Karpas-422 (cell line): ENCODE measurements at regions not wholly inside any gene's neighbourhood (a gene's known extent, or its start where the extent isn't known, plus 50 kb on each side); places are given as distances from the start of the nearest gene placed in this dataset.

Experiments used
- DNase-seq: peaks from one replicate; pipeline ENCODE4 v3.0.0-alpha.2; 2015
- H2AFZ ChIP-seq: fragments of 200-600 bp; sonication (generic); 2 replicates; pipeline ENCODE4 v1.6.1; 2014; ENCODE audit warnings: antibody characterized with exemption, low read length, mixed read lengths
- H3K27ac ChIP-seq: fragments of 200-600 bp; sonication (generic); 2 replicates; pipeline ENCODE4 v1.5.1; 2014; ENCODE audit warnings: mild to moderate bottlenecking, low read length, moderate library complexity
- H3K27me3 ChIP-seq: fragments of 200-600 bp; sonication (generic); 2 replicates; pipeline ENCODE4 v1.6.1; 2014; ENCODE audit warnings: low read length, mixed read lengths
- H3K36me3 ChIP-seq: fragments of 200-600 bp; sonication (generic); 2 replicates; pipeline ENCODE4 v1.6.1; 2014; ENCODE audit warnings: low read length, mixed read lengths; ENCODE audit not compliant: insufficient read depth
- H3K4me1 ChIP-seq: fragments of 200-600 bp; sonication (generic); 2 replicates; pipeline ENCODE4 v1.6.1; 2014; ENCODE audit warnings: mild to moderate bottlenecking, low read length, mixed read lengths
- H3K4me2 ChIP-seq: fragments of 200-600 bp; sonication (generic); 2 replicates; pipeline ENCODE4 v1.6.1; 2014; ENCODE audit warnings: low read length, low read depth, mild to moderate bottlenecking; ENCODE audit not compliant: poor library complexity, severe bottlenecking
- H3K4me3 ChIP-seq: fragments of 200-600 bp; sonication (generic); 2 replicates; pipeline ENCODE4 v1.5.1; 2014; ENCODE audit warnings: mild to moderate bottlenecking, antibody characterized with exemption, low read length, mixed read lengths
- H3K79me2 ChIP-seq: fragments of 200-600 bp; sonication (generic); 2 replicates; pipeline ENCODE4 v1.6.1; 2014; ENCODE audit warnings: mild to moderate bottlenecking, low read length, mixed read lengths
- H3K9ac ChIP-seq: fragments of 200-600 bp; sonication (generic); 2 replicates; pipeline ENCODE4 v1.6.0; 2014; ENCODE audit warnings: low read length
- H3K9me2 ChIP-seq: fragments of 200-600 bp; sonication (generic), shearing (Covaris generic); replicated peaks from 2 replicates; pipeline ENCODE4 v1.6.0; 2014; ENCODE audit warnings: mild to moderate bottlenecking, low read length, moderate library complexity; ENCODE audit not compliant: insufficient read depth
- H3K9me3 ChIP-seq: fragments of 300-700, 200-600 bp; sonication (generic); 2 replicates; pipeline ENCODE4 v1.6.1; 2014; ENCODE audit warnings: low read length, mixed read lengths
- H4K20me1 ChIP-seq: fragments of 200-600 bp; sonication (generic); 2 replicates; pipeline ENCODE4 v1.6.1; 2014; ENCODE audit warnings: mild to moderate bottlenecking, antibody characterized with exemption, low read length, low read depth; ENCODE audit not compliant: insufficient read depth

DNA sequence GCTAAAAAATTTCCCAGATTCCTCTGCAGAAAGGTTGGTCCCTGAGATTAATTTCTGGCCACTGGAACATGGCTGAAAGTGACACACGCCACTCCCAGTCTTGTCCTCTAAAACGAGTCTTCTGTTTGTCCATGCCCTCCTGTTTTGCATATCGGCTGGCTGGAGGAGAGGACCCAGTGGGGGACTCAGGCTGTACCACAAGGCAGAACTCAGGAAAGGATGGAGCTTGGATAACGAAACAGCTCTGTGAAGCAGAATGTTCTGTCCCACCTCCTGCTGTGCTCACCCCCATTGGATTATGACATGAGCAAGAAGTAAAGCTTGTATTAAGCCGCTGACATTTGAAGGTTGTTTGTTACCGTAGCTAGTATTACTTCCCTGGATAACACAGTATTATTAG lies 856.2 kb downstream of the BCL11B start:
- no peaks in the 10 kb centered on the region for H3K79me2 ChIP-seq
- no peak overlapping the region for H3K4me2 ChIP-seq
- H3K27ac ChIP-seq = no peak overlapping the region
- no peak for DNase-seq
- H3K9me2 ChIP-seq = no peaks in the 10 kb centered on the region
- H3K9ac ChIP-seq = no peak overlapping the region
- H3K9me3 ChIP-seq = peaks cover 30% of the 10 kb centered on the region
- H3K4me3 ChIP-seq = no peak overlapping the region
- H3K4me1 ChIP-seq = no peaks in the 10 kb centered on the region
- H3K27me3 ChIP-seq = no peaks in the 10 kb centered on the region
- no peaks in the 10 kb centered on the region for H3K36me3 ChIP-seq
- H4K20me1 ChIP-seq = no peaks in the 10 kb centered on the region
- H2AFZ ChIP-seq = no peak overlapping the region

DNA sequence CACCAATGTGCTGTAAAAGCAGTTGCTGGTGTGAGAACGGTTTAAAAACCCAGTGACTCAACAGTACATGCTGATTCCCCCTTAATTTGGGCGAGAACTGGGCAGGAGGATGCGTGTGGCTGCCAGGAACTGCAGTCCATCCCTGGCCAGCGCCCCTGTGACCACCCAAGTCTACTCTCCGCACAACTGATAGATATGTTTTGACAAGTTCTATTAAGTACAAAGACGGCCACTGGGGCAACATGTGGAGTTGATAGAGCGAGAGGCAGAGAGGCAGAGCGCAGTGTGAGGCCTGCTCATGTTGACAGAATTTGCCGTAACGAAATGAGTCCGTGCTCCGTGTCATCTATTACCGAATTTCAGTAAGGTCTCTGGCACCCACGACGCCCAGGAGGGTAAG lies 855.0 kb downstream of the BCL11B start:
- DNase-seq = no peak
- no peaks in the 10 kb centered on the region for H3K9me2 ChIP-seq
- H3K9ac ChIP-seq = no peak overlapping the region
- no peak overlapping the region for H3K4me2 ChIP-seq
- no peaks in the 10 kb centered on the region for H3K27me3 ChIP-seq
- H3K36me3 ChIP-seq = no peaks in the 10 kb centered on the region
- no peak overlapping the region for H3K27ac ChIP-seq
- H4K20me1 ChIP-seq = no peaks in the 10 kb centered on the region
- no peaks in the 10 kb centered on the region for H3K79me2 ChIP-seq
- no peak overlapping the region for H2AFZ ChIP-seq
- H3K4me3 ChIP-seq = no peak overlapping the region
- peaks cover 31% of the 10 kb centered on the region for H3K9me3 ChIP-seq
- H3K4me1 ChIP-seq = no peaks in the 10 kb centered on the region

DNA sequence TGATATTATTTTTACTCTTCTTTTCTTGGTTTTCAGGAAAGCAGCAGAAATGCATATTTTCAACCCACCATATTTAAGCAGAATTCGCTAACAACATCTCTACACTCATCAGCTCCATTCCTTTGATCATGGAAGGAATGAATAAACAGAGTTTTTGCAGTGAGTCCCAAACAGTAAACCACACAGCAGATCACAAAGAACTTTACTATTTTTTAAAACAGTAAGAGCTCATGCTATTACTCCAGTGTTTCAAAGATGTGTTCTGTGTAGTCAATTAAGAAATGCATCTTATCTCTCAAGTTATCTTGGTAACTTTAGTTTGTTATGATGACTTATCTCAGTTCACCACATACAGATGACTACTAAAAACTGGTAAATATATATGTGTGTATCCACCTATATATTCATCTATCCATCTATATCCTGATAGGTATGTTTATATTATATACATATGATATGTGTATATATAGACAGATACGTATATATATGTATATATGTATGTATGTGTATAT lies 843.5 kb downstream of the BCL11B start:
- Histone ChIP-seq H4K20me1 (no peaks in the 10 kb centered on the region), H3K9me3 (peaks cover 24% of the 10 kb centered on the region; the same call in 1 of the 2 replicates), H3K4me3 (no peak overlapping the region), H2AFZ (no peak overlapping the region), H3K27me3 (peaks cover 2% of the 10 kb centered on the region; the same call in 1 of the 2 replicates), H3K36me3 (no peaks in the 10 kb centered on the region), H3K9me2 (0 out of 2 replicates have a peak, but pooled peaks cover 4% of the 10 kb centered on the region), H3K27ac (no peak overlapping the region), H3K4me1 (no peaks in the 10 kb centered on the region), H3K4me2 (no peak overlapping the region), H3K79me2 (no peaks in the 10 kb centered on the region), H3K9ac (no peak overlapping the region)
- no peak for DNase-seq

DNA sequence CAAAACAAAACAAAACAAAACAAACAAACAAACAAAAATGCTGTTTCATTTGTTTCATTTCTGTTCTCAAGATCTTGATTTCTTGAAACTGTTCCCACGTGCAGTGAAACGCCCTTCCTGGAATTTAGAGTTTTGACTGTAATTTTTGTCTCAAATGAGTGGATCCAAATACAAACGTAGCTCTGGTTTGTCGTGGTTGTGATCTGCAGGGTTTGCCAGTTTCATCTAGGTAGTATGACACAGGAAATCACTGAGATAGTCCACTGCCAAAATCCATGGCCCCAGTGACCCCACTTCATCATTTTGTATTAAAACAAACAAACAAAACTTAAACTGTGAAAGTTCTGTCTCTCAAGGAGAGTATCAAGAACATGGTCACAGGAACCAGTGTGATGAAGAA lies 838.6 kb downstream of the BCL11B start:
- Histone ChIP-seq H3K27ac (no peak overlapping the region), H3K9me2 (no peaks in the 10 kb centered on the region), H4K20me1 (no peaks in the 10 kb centered on the region), H3K9ac (no peak overlapping the region), H3K27me3 (peaks cover 2% of the 10 kb centered on the region; the same call in 1 of the 2 replicates), H3K9me3 (peaks cover 26% of the 10 kb centered on the region), H3K79me2 (no peaks in the 10 kb centered on the region), H3K36me3 (no peaks in the 10 kb centered on the region), H3K4me1 (no peaks in the 10 kb centered on the region), H2AFZ (no peak overlapping the region), H3K4me2 (no peak overlapping the region), H3K4me3 (no peak overlapping the region)
- DNase-seq = no peak

DNA sequence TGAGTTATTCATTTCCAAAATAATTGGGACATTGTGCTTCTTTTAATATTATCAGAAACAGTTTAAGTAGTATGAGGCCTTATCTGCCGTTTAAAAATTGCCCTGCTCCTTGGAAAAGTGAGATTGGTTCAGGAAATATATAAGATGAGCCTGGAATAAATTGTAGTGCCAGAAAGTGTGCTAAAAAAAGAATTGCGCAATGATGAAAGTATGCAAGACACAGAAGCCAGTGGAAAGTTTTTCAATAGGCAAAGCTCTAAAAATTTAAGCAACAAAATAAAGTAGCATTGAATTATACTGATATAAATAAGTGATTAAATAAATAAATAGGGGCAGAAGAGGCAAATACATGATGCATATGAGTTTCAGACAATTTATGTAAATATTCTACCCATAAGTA lies 834.9 kb downstream of the BCL11B start:
- DNase-seq = no peak
- Histone ChIP-seq H3K4me3 (no peak overlapping the region), H3K27me3 (peaks cover 2% of the 10 kb centered on the region; the same call in 1 of the 2 replicates), H3K79me2 (no peaks in the 10 kb centered on the region), H3K27ac (no peak overlapping the region), H2AFZ (no peak overlapping the region), H4K20me1 (no peaks in the 10 kb centered on the region), H3K9me2 (no peaks in the 10 kb centered on the region), H3K4me2 (no peak overlapping the region), H3K36me3 (no peaks in the 10 kb centered on the region), H3K9me3 (peaks cover 28% of the 10 kb centered on the region), H3K9ac (no peak overlapping the region), H3K4me1 (no peaks in the 10 kb centered on the region)

DNA sequence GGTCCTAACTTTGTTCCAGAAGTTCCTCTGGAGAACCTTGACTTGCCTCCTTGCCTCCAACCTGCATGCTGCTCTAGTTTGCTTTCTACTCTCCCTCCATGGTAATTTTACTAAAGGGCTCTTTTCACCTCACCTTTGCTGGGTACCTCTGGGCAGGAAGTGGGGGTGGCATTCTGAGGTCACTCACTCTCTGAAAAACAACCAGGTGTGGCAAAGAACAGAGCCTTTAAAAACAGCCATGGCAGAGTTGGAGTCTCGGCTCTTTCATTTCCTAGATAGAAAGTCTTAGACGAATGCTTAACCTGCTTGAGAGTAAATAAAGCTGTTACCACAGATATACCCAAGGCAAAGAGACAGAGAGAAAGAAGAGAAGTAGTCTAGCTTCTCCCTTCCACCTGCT lies 827.9 kb downstream of the BCL11B start:
- H3K27ac ChIP-seq = no peak overlapping the region
- H3K9me3 ChIP-seq = peaks cover 6% of the 10 kb centered on the region
- no peak overlapping the region for H3K4me3 ChIP-seq
- H3K27me3 ChIP-seq = no peaks in the 10 kb centered on the region
- H3K79me2 ChIP-seq = no peaks in the 10 kb centered on the region
- H2AFZ ChIP-seq = no peak overlapping the region
- H4K20me1 ChIP-seq = no peaks in the 10 kb centered on the region
- DNase-seq = no peak
- H3K4me2 ChIP-seq = no peak overlapping the region
- no peaks in the 10 kb centered on the region for H3K36me3 ChIP-seq
- no peaks in the 10 kb centered on the region for H3K4me1 ChIP-seq
- H3K9ac ChIP-seq = no peak overlapping the region
- H3K9me2 ChIP-seq = no peaks in the 10 kb centered on the region

DNA sequence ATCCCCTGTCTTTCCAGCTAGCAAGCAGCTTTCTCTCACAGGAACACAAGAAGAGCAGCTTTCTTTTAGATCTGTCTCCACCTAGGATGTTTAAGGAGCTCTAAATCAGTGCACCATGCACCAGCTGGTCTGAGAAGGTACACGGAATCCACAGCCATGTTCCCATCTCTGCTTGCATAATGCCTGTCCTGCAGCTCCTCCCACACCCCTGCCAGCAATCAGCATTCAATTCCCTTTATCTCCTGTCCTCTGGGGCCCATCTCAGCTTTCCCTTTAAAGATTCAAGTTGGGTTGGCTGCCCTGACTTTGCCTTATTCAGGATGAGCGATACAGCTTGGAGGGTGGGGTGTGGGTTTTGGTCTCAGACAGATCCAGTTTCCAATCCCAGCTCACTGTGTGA lies 826.3 kb downstream of the BCL11B start:
- Histone ChIP-seq H3K27ac (no peak overlapping the region), H3K79me2 (no peaks in the 10 kb centered on the region), H3K9ac (no peak overlapping the region), H3K4me1 (no peaks in the 10 kb centered on the region), H3K4me3 (no peak overlapping the region), H2AFZ (no peak overlapping the region), H4K20me1 (no peaks in the 10 kb centered on the region), H3K9me2 (no peaks in the 10 kb centered on the region), H3K4me2 (no peak overlapping the region), H3K36me3 (no peaks in the 10 kb centered on the region), H3K27me3 (no peaks in the 10 kb centered on the region), H3K9me3 (no peaks in the 10 kb centered on the region; the same call in 1 of the 2 replicates)
- no peak for DNase-seq

DNA sequence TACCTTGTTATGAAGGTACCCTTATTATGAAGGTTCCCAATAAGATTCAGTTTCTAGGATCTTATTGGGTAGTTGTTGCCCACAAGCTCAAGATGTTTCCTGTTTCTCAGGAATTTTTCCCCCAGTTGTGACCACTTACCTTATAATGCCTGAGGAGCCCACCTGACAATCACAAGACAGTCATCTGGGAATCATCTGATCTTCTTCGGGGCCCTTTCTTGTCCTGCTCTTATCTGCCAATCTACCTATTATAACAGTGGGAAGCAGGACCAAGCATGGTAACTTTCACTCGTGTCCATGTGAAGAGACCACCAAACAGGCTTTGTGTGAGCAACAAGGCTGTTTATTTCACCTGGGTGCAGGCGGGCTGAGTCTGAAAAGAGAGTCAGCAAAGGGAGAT lies 825.5 kb downstream of the BCL11B start:
- Histone ChIP-seq H3K27ac (no peak overlapping the region), H3K9me3 (no peaks in the 10 kb centered on the region; the same call in 1 of the 2 replicates), H3K4me2 (no peak overlapping the region), H3K79me2 (no peaks in the 10 kb centered on the region), H3K9ac (no peak overlapping the region), H3K4me1 (no peaks in the 10 kb centered on the region), H2AFZ (no peak overlapping the region), H3K9me2 (no peaks in the 10 kb centered on the region), H3K27me3 (no peaks in the 10 kb centered on the region), H4K20me1 (no peaks in the 10 kb centered on the region), H3K36me3 (no peaks in the 10 kb centered on the region), H3K4me3 (no peak overlapping the region)
- DNase-seq = no peak

DNA sequence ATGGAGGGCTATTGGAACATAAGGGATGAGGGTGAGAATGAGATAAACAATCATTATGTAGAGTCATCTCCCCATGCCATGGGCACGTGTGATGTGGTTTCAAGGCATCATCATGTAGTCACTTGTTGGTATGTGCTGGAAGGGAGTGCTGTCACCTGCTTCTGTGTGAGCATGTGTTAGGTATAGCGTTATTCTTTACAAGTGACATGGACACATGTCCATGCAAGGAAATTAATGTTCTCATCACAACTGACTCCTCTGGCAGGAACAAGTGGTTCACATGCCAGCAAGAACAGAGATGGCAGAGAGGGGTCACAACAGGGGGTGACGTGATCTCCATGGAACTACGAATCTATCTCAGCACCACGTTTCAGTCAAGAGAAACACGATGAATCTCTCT lies 815.8 kb downstream of the BCL11B start:
- no peak overlapping the region for H3K27ac ChIP-seq
- H3K4me1 ChIP-seq = no peaks in the 10 kb centered on the region
- no peak overlapping the region for H3K4me3 ChIP-seq
- no peaks in the 10 kb centered on the region for H3K79me2 ChIP-seq
- DNase-seq = no peak
- no peaks in the 10 kb centered on the region for H3K9me2 ChIP-seq
- no peak overlapping the region for H3K9ac ChIP-seq
- H3K4me2 ChIP-seq = no peak overlapping the region
- H2AFZ ChIP-seq = no peak overlapping the region
- H3K9me3 ChIP-seq = peaks cover 30% of the 10 kb centered on the region
- no peaks in the 10 kb centered on the region for H3K27me3 ChIP-seq
- no peaks in the 10 kb centered on the region for H4K20me1 ChIP-seq
- no peaks in the 10 kb centered on the region for H3K36me3 ChIP-seq
